Stimulated activated naive B cell treated with anti-CD40 and anti-IgM and Interleukin-4, amounts not matched to agents 10 μg/mL and 1 μg/mL and 100 μg/mL, for 72 hours (primary cell): ENCODE measurements at regions not wholly inside any gene's neighbourhood (a gene's known extent, or its start where the extent isn't known, plus 50 kb on each side); places are given as distances from the start of the nearest gene placed in this dataset.
"Not testable (repeated sequence)": the region's sequence is repeated elsewhere in the genome, so short reads cannot be mapped to it uniquely, and the experiment has no call there.

Source experiments
- ATAC-seq, 2 donors: fragments of 150-1000 bp; cut with Tn5 transposase; replicated peaks; 2 replicates each; pipeline ENCODE4 v1.10.0; 2021; ENCODE audit warnings: moderate library complexity in 1 of 2
- DNase-seq: peaks from one replicate; pipeline ENCODE4 v3.0.0; 2021
- H3K27ac Mint-ChIP-seq: one replicate; pipeline ENCODE4 v1.8.0; 2022; ENCODE audit warnings: mild to moderate bottlenecking, mixed read lengths
- H3K27me3 Mint-ChIP-seq, 2 donors: one replicate each; pipeline ENCODE4 v1.8.0; 2022; ENCODE audit warnings: mixed read lengths in 2 of 2
- H3K36me3 Mint-ChIP-seq, 2 donors: one replicate each; pipeline ENCODE4 v1.8.0; 2022; ENCODE audit warnings: mixed read lengths in 2 of 2, mild to moderate bottlenecking in 1 of 2
- H3K4me1 Mint-ChIP-seq, 2 donors: one replicate each; pipeline ENCODE4 v1.8.0; 2022; ENCODE audit warnings: mixed read lengths in 2 of 2, mild to moderate bottlenecking in 1 of 2
- H3K4me3 Mint-ChIP-seq, 2 donors: one replicate each; pipeline ENCODE4 v1.8.0; 2022; ENCODE audit warnings: mild to moderate bottlenecking in 2 of 2, mixed read lengths in 2 of 2, moderate library complexity in 1 of 2
- H3K9me3 Mint-ChIP-seq, 2 donors: one replicate each; pipeline ENCODE4 v1.8.0; 2022; ENCODE audit warnings: mixed read lengths in 2 of 2, mild to moderate bottlenecking in 1 of 2

GRCh38 chr6:119929121-119929520, 579.6 kb upstream of the MAN1A1 start:
- no peak overlapping the region for H3K4me3 Mint-ChIP-seq
- no peak overlapping the region for H3K27ac Mint-ChIP-seq
- H3K4me1 Mint-ChIP-seq: no peaks in the 10 kb centered on the region
- H3K27me3 Mint-ChIP-seq: no peaks in the 10 kb centered on the region
- ATAC-seq (no peak), DNase-seq (no peak)
- peaks cover 1 to 8% of the 10 kb centered on the region in 2 donors for H3K36me3 Mint-ChIP-seq
- peaks cover 12 to 16% of the 10 kb centered on the region in 2 donors for H3K9me3 Mint-ChIP-seq

GRCh38 chr6:119924888-119925287, 575.3 kb upstream of the MAN1A1 start:
- ATAC-seq, DNase-seq, H3K27ac Mint-ChIP-seq, H3K4me3 Mint-ChIP-seq, H3K27me3 Mint-ChIP-seq, H3K4me1 Mint-ChIP-seq: not testable (repeated sequence)
- Mint-ChIP-seq H3K36me3 (peaks cover 15 to 25% of the 10 kb centered on the region in 2 donors), H3K9me3 (peaks cover 35 to 48% of the 10 kb centered on the region in 2 donors)

DNA sequence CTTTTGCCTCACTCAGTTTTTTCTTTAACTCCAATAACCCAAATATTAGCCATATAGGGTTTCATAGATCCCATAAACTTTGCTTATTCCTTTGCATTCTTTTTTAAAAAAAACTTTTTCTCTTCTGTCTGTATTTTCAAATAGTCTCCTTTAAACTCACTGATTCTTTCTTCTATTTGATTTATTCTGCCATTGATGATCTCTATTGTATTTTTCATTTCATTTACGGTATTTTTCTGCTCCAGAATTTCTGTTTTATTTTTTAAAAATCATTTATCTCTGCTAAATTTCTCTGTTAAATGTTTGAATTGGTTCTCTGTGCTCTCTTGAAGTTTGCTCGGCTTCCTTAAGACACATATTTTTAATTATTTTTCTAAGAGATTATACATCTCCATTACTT, 573.3 kb upstream of the MAN1A1 start:
- Mint-ChIP-seq H3K4me1 (no peaks in the 10 kb centered on the region), H3K27me3 (peaks cover 4 to 7% of the 10 kb centered on the region in 2 donors), H3K4me3 (no peak overlapping the region), H3K36me3 (peaks cover 15 to 27% of the 10 kb centered on the region in 2 donors), H3K27ac (no peak overlapping the region), H3K9me3 (peaks cover 37 to 50% of the 10 kb centered on the region in 2 donors)
- ATAC-seq (no peak), DNase-seq (no peak)

- Mint-ChIP-seq H3K27me3 (peaks cover 4 to 7% of the 10 kb centered on the region in 2 donors), H3K4me1 (no peaks in the 10 kb centered on the region), H3K9me3 (peaks cover 36 to 50% of the 10 kb centered on the region in 2 donors), H3K36me3 (peaks cover 15 to 27% of the 10 kb centered on the region in 2 donors), H3K27ac (no peak overlapping the region), H3K4me3 (no peak overlapping the region)
- ATAC-seq (no peak), DNase-seq (no peak)
These were observed 572.0 kb upstream of the MAN1A1 start for GRCh38 chr6:119921491-119922010.

DNA sequence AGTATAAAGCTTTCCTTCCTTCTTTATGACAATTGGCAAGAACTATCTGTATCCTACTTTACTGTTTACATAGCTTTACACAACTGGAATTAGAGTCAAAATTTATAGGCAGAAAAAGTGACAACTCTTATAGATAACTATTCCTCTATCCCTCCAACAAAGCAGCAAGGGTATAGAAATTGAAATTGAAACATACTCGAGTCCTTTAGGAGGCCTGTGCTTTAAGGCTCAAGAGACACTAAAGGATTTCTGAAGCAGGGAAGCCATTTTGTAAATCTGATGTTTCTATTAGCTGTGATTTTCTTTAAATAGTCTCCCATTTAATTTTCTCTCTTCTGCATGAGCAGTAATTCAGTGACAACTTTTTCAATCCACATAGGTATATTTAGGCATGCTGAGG, 567.6 kb upstream of the MAN1A1 start:
- peaks cover 7 to 11% of the 10 kb centered on the region in 2 donors for H3K36me3 Mint-ChIP-seq
- peaks cover 16 to 17% of the 10 kb centered on the region in 2 donors for H3K9me3 Mint-ChIP-seq
- H3K27ac Mint-ChIP-seq: no peak overlapping the region
- DNase-seq: no peak
- no peak for ATAC-seq
- peaks cover 4 to 7% of the 10 kb centered on the region in 2 donors for H3K27me3 Mint-ChIP-seq
- peaks cover 0 to 2% of the 10 kb centered on the region in 2 donors for H3K4me1 Mint-ChIP-seq
- no peak overlapping the region for H3K4me3 Mint-ChIP-seq

GRCh38 chr6:119915971-119916370, 566.4 kb upstream of the MAN1A1 start:
- no peak for ATAC-seq

DNA sequence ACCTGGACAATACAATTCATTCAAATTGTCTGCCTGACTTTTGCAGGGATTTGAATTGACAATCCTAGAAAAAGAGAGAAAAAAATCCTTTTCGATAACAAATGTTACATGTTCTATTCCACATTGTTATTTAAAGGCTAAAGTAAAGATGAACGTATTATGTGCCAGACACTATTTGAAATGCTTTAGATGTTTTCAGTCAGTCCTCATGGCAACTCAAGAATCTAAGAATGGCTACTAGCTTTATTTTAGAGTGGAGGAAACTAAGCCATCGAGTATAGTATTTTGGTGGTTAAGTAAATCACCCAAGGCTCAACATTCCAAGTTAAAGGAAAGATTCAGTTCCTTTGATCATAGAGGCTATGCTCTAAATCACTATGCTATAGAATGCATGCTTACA, 558.6 kb upstream of the MAN1A1 start:
- DNase-seq (no peak), ATAC-seq (no peak)
- H3K9me3 Mint-ChIP-seq: peaks cover 0 to 3% of the 10 kb centered on the region in 2 donors
- peaks cover 2 to 14% of the 10 kb centered on the region in 2 donors for H3K4me1 Mint-ChIP-seq
- no peak overlapping the region for H3K4me3 Mint-ChIP-seq
- H3K27me3 Mint-ChIP-seq: peaks cover 0 to 8% of the 10 kb centered on the region in 2 donors
- no peak overlapping the region for H3K27ac Mint-ChIP-seq
- peaks cover 2 to 4% of the 10 kb centered on the region in 2 donors for H3K36me3 Mint-ChIP-seq

More at GRCh38 chr6:119915971-119916370, 566.4 kb upstream of the MAN1A1 start:
- H3K9me3 Mint-ChIP-seq: peaks cover 7 to 13% of the 10 kb centered on the region in 2 donors
- peaks cover 0 to 7% of the 10 kb centered on the region in 2 donors for H3K4me1 Mint-ChIP-seq
- no peak overlapping the region for H3K27ac Mint-ChIP-seq
- H3K4me3 Mint-ChIP-seq: no peak overlapping the region
- peaks cover 5 to 7% of the 10 kb centered on the region in 2 donors for H3K36me3 Mint-ChIP-seq
- peaks cover 4 to 7% of the 10 kb centered on the region in 2 donors for H3K27me3 Mint-ChIP-seq
- no peak for DNase-seq

DNA sequence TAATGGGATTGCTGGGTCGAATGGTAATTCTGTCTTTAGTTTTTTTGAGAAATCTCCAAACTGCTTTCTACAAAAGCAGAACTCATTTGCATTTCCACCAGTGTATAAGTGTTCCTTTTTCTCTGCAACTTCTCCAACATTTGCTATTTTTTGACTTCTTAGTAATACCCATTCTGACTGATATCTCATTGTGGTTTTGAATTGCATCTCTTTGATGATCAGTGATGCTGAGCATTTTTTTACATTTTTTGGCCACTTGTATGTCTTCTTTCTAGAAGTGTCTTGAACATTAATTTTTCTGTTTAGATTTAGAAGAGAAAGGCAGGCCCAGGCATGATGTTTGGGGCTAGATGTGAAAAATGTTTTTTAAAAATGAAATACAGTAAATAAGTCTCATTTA, 553.1 kb upstream of the MAN1A1 start:
- ATAC-seq (peak; percentile 96), DNase-seq (no peak)
- Mint-ChIP-seq H3K9me3 (peaks cover 0 to 1% of the 10 kb centered on the region in 2 donors), H3K27me3 (peaks cover 0 to 5% of the 10 kb centered on the region in 2 donors), H3K4me3 (peak overlapping the region in 1 of 2 donors; percentile 21), H3K27ac (no peak overlapping the region), H3K4me1 (peaks cover 18 to 42% of the 10 kb centered on the region in 2 donors), H3K36me3 (peaks cover 0 to under 1% of the 10 kb centered on the region in 2 donors)

GRCh38 chr6:119896806-119897205, 547.2 kb upstream of the MAN1A1 start:
- peaks cover 28 to 66% of the 10 kb centered on the region in 2 donors for H3K4me1 Mint-ChIP-seq
- H3K27ac Mint-ChIP-seq: peak overlapping the region; percentile 20
- no peak for DNase-seq
- no peak overlapping the region for H3K4me3 Mint-ChIP-seq
- peaks cover 0 to 3% of the 10 kb centered on the region in 2 donors for H3K9me3 Mint-ChIP-seq
- H3K27me3 Mint-ChIP-seq: no peaks in the 10 kb centered on the region
- H3K36me3 Mint-ChIP-seq: peaks cover 0 to 7% of the 10 kb centered on the region in 2 donors
- ATAC-seq: no peak

- Mint-ChIP-seq H3K9me3 (peaks cover 0 to 3% of the 10 kb centered on the region in 2 donors), H3K4me1 (peaks cover 29 to 62% of the 10 kb centered on the region in 2 donors), H3K36me3 (peaks cover 0 to 7% of the 10 kb centered on the region in 2 donors), H3K27ac (no peak overlapping the region), H3K27me3 (no peaks in the 10 kb centered on the region), H3K4me3 (no peak overlapping the region)
- no peak for ATAC-seq
- DNase-seq: no peak
These were observed 546.1 kb upstream of the MAN1A1 start for GRCh38 chr6:119895626-119896025.

DNA sequence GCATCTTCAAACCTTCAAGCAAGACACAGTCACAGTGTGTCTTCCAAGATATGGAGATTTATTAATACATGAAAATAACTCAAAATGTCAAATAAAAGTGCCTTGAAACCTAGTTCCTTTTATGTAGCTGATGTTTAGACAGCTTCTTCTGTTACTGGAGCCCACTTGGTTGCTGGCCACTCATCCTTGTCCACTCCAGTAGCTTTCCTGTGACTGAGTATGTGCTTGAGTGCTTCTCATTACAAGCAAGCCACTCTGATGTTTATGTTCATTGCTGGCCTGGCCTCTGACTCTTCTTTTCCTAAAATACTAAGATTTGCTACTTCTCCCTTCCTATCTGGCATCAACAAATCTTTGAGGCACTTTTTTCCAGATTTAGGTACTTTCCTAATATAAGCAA, 545.2 kb upstream of the MAN1A1 start:
- Mint-ChIP-seq H3K27me3 (no peaks in the 10 kb centered on the region), H3K36me3 (peaks cover 0 to 7% of the 10 kb centered on the region in 2 donors), H3K9me3 (peaks cover under 1 to 5% of the 10 kb centered on the region in 2 donors), H3K4me1 (peaks cover 35 to 70% of the 10 kb centered on the region in 2 donors), H3K4me3 (peak overlapping the region in 1 of 2 donors; percentile 22), H3K27ac (peak overlapping the region; percentile 53)
- DNase-seq (no peak), ATAC-seq (no peak)

DNA sequence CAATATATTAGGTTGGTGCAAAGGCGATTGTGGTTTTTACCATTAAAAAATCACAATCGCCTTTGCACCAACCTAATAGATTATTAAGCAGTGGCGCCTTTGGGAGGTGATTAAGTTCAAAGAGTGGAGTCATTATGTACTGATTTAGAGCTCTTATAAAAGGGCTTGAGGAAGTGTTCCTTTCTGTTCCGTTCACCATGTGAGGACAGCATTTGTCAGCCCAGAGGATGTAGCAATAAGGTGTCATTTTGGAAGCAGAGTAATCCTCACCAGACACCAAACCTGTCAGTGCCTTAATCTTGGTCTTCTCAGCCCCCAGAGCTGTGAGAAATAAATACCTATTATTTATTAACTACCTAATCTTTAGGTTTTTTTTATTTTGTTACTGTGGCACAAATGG, 542.1 kb upstream of the MAN1A1 start:
- Mint-ChIP-seq H3K36me3 (peaks cover 0 to 7% of the 10 kb centered on the region in 2 donors), H3K4me3 (no peak overlapping the region), H3K27ac (no peak overlapping the region), H3K9me3 (peaks cover 1 to 7% of the 10 kb centered on the region in 2 donors), H3K27me3 (no peaks in the 10 kb centered on the region), H3K4me1 (peaks cover 22 to 45% of the 10 kb centered on the region in 2 donors)
- DNase-seq (no peak), ATAC-seq (peak; percentile 50 to 62)

DNA sequence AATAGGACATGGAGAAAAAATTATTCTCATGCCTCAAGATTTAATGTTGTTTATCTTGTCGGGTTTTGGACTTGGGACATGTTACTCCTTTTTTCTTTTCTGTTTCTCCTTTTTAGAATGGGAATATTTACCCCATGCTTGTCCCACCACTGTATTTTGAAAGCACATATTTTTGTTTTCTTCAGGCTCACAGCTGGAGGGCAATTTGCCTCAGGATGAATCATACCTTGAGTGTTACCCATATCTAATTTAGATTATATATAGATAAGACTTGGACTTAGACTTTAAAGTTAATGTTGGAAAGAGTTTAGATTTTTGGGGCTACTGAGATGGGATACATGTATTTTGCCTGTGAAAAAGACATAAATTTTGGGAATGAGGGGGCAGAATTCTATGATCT, 541.6 kb upstream of the MAN1A1 start:
- DNase-seq: no peak
- peaks cover 0 to 7% of the 10 kb centered on the region in 2 donors for H3K36me3 Mint-ChIP-seq
- H3K4me3 Mint-ChIP-seq: no peak overlapping the region
- no peaks in the 10 kb centered on the region for H3K27me3 Mint-ChIP-seq
- ATAC-seq: no peak
- H3K27ac Mint-ChIP-seq: no peak overlapping the region
- peaks cover 22 to 41% of the 10 kb centered on the region in 2 donors for H3K4me1 Mint-ChIP-seq
- H3K9me3 Mint-ChIP-seq: peaks cover 1 to 7% of the 10 kb centered on the region in 2 donors

DNA sequence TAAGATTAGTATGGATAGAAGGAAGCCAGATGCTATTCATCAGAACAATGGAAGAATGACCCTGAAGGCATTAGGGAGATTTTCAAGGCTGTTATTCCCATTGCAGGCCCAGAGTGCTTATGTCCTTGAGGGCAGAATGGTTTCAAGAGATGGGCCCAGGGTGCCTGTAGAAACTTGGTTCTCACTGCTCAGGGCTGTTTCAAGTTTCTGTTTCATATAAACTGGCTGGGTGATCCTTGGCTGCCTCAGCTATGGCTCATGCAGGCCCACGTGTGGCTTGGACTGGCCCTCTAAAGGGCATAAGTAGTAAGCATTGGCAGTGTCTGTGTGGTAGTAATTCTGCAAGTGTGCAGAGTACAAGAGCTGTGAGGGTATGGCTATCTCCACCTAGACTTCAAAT, 540.9 kb upstream of the MAN1A1 start:
- H3K27me3 Mint-ChIP-seq: no peaks in the 10 kb centered on the region
- no peak for DNase-seq
- ATAC-seq: peak in 1 of 2 donors; percentile 18
- H3K4me1 Mint-ChIP-seq: peaks cover 22 to 41% of the 10 kb centered on the region in 2 donors
- H3K36me3 Mint-ChIP-seq: peaks cover 0 to 7% of the 10 kb centered on the region in 2 donors
- H3K4me3 Mint-ChIP-seq: no peak overlapping the region
- peaks cover 1 to 7% of the 10 kb centered on the region in 2 donors for H3K9me3 Mint-ChIP-seq
- no peak overlapping the region for H3K27ac Mint-ChIP-seq

DNA sequence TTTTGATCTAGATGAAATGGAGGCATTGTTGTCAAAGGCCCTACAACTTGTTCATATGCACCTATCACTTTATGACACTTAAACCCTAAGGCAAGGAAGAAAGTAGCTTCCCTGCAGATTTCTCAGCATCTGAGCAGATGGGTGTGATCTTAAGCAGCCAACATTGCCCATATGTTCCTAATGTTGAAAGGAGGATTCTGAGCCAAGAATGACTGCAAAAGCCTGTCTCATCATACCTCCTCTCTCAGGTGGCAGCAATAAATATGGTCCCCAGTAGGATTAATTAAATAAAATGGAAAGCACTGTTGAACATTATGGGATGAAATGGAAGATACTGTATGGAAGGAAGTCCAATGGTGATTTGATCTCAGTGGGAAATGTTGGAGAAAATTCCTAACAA, 538.1 kb upstream of the MAN1A1 start:
- DNase-seq (no peak), ATAC-seq (no peak)
- Mint-ChIP-seq H3K27ac (no peak overlapping the region), H3K36me3 (peaks cover 0 to 3% of the 10 kb centered on the region in 2 donors), H3K9me3 (peaks cover 6 to 10% of the 10 kb centered on the region in 2 donors), H3K4me1 (peaks cover 10 to 17% of the 10 kb centered on the region in 2 donors), H3K27me3 (no peaks in the 10 kb centered on the region), H3K4me3 (no peak overlapping the region)
